GM21381 (cell line): ENCODE measurements at regions not wholly inside any gene's neighbourhood (a gene's known extent, or its start where the extent isn't known, plus 50 kb on each side); places are given as distances from the start of the nearest gene placed in this dataset.

Source experiments
- ATAC-seq: cut with Tn5 transposase; IDR thresholded peaks from one replicate; pipeline ENCODE4 v1.9.1; 2021; ENCODE audit warnings: mild to moderate bottlenecking, moderate library complexity; ENCODE audit not compliant: unreplicated experiment

DNA sequence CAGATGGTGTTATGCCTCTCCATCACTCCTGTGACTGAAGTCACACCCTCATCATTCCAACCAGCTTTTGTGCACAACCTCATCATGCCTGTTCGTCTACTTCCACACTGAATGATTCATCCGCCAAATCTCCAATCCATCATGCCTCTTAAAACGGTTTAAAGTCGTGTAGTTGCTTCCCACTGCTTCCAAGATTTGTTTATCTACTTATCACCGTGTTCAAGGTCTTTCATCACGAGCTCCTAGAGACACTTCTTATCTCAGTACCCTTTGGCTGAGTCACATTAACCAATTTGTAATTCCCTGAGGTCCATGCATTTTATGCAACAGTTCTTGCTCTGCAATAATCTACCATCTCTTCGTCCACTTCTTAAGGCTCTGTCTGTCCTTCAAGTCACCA lies 592.3 kb upstream of the ID2 start:
- no peak for ATAC-seq

DNA sequence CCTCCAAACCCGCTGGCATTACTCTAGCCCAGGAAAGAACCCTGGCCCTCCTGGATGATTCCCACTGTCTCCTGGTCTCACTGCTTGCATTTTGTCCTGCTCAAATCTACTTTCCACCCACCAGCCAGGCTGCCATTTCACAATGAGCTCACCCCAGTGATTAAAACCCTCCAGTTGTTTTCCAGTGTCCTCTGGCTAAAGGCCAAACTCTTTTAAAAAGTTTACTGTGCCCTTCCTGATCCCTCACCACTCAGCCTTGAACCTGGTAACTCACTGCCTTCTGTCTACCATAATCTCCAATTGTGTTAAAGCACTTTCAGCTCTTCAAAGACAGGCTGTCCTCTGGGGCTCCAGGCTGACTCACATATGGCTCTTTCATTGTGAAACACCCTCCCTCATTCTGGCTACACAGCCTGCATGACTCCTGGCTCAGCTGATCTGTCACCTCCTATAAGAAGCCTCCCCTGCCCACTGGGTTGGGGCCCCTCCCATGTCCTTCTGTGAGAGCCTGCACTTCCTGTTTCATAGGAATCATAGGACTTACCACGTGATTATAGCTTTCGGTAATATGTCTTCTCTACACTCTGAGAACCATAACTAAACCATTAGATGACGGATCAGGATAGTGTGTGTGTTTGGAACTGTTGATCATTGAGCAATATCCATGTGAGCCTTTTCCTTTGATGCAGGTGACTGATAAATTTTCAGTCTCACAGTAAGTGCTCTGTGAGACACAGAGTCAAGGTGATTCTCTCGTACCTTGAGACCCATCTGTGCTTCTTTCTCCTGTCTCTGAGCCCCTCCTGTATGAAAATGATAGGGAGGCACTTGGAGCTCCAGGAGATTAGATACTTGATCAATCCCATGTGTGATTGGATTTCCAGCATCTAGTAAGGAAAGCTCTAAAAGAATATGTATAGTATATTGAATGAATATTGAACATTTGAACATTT lies 590.8 kb upstream of the ID2 start:
- peak; percentile 71 for ATAC-seq

DNA sequence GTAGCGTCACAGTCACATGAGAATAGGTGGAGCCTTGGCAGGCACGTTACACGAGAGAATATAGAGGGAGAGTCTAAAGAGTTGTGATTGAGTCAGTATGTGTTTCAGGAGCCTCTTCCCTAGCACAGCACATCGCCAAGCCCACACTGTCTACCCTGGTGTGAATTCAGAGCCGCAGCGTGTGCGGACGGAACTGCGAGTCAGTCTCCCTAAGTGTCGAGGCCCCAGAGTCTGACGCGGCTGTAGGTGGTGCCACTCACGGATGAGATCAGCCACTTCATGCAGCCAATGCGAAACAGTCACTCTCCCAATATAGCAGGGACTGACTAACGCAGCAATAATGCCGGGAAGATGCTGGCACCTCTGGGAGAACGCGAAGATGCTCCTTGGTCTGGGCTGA lies 587.3 kb upstream of the ID2 start:
- no peak for ATAC-seq

DNA sequence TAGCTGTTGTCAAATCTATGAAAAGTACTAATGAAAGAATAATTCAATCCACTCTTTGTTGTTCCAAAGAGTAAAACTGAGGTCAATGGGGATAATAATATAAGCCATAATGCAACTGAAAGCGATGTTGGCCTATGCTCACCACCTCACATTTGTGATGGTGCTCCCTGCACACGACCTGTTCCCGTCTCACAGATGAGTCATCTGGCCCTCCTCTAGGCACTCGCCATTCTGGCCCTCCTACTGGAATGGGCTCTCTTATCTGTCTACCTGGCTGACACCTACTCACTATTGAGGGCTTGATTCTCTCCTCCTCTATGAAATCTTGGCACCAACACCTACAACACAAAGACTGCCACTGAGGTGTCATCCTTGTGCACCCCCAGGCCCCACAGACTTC lies 585.9 kb upstream of the ID2 start:
- no peak for ATAC-seq

DNA sequence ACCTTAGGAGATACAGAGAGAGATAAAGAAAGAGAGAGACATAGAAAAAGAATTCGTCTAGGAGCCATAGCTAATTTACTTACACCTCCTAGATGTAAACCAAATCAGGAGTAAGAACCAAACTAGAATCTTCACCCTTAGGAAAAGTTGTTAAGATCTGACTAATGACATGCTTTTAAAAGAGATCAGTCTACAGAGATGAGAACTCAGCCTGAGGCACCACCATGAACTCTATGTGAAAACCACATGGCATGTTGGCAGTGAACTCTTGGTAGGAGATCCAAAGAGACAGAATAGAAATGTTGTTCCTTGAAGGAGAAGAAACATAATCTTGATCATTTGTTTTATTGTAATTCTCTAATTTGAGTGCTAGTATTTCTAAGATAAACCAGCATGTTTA lies 585.4 kb upstream of the ID2 start:
- no peak for ATAC-seq

DNA sequence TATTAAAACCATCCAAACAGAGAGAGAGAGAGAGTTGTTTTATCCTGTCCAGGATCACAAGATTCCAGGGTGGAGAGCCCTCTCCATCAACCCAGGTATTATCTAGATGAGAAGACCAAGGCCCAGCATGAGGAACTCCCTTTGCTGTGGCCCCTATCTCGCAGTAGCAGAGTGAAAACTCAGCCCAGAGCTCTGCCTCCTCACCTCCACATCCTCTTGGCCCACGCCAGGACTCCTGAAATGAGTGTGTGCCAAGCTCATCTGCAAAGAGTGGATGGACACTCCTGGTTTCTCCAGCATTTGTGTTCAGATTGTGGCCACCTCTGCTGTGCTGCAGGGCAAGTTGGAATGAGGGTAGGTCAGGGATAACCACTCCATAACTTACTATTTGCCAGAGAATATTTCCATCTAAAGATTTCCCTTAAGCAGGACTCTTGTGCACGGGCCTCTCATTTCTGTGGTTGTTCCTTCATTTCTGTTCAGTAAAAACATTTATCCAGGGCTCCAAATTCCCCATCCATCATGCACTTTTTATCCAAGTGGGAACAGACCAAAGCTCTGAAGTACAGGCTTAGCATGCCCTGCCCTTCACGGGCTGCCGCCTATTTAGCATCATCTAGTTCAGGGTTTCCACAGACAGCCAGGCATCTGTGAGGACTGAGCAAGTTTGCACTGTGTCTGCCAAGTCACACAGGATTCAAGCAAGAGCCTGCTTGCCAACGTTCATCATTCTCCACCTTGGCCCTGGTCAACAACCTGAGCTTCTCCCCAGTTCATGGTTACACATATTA lies 583.2 kb upstream of the ID2 start:
- no peak for ATAC-seq

DNA sequence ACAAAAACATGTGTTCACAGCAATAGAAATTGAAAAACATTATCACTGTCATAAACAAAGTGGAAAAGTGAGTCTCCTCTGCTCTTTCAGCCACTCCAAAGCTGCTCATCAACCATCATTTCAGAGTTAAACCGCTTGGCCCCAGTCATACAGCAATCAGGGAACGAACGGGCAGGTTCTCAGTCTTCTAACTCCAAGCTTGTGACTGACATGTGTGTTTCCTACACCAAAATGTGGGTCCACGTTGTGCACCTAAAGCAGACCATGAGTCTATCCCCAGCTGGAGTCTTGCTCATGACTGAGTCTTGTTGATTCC lies 582.6 kb upstream of the ID2 start:
- ATAC-seq = no peak

DNA sequence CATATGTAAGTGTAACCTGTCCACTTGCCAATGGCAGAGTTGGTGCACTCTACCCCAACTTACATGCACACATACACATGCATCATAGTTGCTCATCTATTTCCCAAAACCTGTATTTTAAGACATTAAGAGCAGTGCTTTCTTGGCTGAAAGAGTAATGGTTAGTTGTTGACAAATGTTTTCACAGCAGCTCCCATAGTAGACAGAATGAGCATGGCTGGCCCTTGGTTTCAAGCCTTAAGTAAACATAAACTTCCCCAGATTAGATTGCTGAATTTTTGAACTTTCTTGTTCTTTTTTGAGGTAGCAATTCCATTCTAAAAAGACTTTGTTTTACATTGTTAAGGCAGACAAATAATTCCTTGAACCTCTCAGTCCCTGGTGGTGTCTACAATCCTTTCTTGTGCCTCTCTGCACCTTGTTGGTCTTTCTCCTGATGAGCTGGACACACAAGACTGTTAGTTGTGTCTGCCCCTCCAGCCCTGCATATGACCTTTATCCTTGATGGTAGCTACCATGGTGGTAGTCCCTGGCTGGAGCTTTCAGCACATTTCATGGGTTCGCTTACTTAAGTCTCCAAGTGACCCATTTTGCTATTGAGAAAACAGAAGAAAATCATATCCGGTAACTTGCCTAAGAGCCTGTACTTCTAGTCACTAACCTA lies 580.1 kb upstream of the ID2 start:
- no peak for ATAC-seq

DNA sequence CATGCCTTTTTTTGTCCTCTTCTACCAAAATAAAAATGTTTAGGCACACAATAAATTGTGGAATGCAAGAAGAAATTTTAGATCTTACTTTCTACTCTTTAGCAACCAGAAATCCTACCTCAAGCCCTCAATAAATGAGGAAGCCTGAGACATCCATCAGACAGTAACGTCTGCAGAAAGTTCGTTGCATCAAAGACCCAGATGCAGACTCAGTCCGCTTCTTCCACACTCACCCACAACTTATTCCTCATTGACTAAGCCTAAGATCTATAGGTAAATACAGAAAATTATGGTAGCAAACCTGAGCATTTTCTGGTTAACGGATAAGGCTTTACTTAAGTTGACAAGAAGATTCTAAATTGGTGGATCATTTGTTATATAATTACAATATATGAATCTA lies 579.4 kb upstream of the ID2 start:
- no peak for ATAC-seq

DNA sequence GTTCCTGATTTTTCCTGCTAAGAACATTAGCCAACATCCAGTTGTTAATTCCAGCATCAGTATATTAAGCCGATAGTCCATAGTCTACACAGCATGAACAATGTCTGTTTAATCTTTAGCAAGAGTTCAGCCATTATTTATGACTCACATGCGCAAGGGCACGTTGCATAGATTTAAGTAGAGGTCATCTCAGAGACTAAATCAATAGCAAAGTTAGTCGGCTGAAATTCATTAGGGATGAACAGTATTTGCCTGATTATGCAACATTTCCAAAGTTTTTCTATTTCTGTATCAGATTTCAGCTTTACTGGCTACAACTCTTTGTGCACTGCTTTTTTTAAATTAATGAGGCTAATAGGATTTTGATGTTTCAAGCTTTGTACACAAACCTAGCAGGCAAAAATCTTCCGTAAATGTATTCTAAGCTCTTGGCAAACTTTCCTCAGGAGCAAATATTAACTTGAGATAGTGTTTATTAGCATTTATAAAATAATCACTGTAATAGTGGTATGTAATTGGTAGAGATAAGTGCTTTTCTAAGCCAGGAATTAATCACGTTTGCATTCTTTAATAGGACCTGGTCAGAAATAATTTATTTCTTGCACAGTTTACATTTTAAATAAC lies 578.7 kb upstream of the ID2 start:
- ATAC-seq = no peak

DNA sequence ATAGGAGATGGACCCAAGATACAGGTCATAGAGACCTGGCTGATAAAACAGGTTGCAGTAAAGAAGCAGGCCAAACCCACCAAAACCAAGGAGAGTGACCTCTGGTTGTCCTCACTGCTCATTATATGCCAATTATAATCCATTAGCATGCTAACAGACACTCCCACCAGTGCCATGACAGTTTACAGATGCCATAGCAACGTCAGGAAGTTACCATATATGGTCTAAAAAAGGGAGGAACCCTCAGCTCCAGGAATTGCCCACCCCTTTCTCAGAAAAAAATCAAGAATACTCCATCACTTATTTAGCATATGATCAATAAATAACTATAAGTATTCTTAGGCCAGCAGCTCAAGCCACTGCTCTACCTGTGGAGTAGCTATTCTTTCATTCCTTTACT lies 574.7 kb upstream of the ID2 start:
- no peak for ATAC-seq

DNA sequence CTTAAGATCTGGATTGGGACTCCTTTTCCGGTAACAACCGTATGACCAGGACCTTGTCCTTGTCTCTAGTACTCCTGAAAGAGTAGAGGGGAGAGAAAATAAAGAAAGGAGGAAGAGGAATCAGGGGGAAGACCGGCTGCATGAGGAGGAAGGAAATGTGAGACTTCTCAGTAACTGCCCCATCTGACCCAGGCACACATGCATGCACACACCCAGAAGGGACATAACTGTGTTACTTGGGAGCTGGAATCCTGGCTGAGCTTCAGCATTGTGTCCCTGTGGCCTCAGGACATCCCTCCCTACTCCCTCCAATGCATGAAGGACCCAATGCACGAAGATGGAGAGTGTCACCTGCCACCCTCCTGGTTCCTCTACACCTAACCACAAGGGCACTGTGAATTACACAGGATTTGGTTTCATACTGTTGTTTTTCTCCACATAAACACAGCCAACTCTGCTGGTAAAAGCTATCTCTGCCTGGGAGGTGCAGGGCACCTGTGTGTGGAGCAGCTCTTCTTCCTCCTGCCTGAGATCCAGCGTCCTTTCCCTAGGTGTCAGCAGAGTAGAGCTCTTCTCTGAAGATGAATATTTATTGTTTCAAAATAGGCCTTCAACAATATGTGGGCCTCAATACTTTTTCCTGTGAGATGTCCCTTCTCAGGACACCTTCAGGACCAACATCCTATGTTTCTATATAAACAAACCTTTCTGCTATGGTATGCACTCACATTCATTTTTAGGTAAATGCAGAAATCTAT lies 574.1 kb upstream of the ID2 start:
- no peak for ATAC-seq

DNA sequence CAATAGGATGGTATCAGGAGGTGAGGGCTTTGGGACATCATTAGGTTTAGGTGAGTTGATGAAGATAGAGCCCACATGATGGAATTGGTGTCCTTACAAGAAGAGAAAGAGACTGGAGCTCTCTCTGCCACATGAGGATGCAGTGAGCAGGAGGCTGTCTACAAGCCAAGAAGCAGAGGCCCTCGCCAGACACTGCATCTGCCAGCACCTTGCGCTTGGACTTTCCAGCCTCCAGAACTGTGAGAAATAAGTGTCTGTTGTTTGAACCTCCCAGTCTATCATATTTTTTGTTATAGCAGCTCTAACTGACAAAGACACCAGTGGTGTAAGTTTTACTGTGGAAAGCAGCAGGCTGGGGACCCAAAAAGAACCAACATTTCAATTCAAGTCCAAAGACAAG lies 571.1 kb upstream of the ID2 start:
- ATAC-seq = no peak

DNA sequence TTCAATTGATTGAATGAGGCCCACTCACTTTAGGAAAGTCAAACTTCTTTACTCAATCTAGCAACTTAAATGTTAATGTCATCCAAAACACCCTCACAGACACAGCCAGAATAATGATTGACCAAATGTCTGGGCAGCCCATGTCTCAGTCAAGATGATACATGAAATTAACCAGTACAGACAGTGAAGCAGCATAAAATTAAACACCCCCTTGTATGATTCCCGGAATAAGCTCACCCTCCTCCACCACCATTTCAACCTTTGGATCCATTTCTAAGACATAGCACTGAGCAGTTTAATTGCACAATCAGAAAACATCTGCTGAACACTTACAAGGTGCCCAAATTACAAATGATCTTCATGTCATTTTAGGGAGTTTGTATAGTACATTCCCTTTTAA lies 570.7 kb upstream of the ID2 start:
- ATAC-seq = no peak

DNA sequence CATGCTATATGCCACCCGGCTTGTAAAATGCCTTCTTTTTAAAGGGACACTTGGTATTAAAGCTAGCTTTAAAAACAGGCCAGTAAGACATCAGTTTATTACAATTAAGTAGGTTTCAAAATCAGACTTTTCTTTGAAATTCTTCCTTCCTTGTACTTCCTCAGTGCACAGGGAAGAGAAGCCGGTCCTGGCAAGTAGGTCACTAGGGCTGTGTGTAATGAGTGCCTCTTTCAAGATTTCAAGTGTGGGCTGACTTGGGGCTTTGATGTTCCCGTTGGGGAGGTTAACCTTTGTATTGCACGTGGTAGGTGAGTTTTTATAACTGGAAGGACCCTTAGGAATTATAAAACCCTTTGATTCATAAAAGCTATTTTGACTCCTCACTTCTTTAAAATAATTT lies 566.4 kb upstream of the ID2 start:
- ATAC-seq = no peak

DNA sequence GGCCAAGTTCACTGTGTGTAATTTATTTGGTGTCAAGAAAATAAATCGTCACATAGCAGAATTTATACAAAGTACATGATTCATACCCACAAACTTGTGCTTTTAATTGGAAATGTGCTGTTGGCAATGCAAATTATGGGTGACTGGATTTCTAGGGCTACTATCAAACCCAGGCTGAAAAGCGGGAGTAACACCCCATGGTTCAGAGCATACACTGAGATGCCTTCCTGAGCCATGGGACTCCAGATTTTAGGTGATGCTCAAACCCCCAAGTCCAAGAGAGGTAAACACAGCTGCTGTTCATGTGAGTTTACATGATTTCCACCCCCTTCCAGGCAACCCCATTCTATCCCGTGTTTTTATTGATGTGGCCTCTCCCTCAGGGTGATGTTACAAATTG lies 565.9 kb upstream of the ID2 start:
- ATAC-seq = no peak

DNA sequence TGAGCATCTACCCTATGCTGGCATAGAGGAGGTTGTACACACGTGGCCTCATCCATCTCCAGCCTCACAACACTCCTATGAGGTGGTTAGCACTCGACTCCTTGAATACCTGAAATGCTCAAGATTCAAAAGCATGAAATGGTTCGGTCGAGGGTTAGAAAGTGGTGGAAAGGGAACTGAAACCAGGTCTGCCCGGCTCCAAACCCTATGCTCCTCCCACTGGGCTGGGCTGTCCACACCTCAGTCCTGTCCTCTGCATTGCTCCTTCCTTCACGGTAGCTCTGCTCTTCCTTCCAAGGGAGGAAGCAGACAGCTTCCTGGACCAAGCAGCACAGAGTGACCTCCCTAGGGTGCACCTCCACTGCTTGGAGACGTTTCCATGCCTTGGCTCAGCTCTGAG lies 565.2 kb upstream of the ID2 start:
- ATAC-seq = peak; percentile 99

DNA sequence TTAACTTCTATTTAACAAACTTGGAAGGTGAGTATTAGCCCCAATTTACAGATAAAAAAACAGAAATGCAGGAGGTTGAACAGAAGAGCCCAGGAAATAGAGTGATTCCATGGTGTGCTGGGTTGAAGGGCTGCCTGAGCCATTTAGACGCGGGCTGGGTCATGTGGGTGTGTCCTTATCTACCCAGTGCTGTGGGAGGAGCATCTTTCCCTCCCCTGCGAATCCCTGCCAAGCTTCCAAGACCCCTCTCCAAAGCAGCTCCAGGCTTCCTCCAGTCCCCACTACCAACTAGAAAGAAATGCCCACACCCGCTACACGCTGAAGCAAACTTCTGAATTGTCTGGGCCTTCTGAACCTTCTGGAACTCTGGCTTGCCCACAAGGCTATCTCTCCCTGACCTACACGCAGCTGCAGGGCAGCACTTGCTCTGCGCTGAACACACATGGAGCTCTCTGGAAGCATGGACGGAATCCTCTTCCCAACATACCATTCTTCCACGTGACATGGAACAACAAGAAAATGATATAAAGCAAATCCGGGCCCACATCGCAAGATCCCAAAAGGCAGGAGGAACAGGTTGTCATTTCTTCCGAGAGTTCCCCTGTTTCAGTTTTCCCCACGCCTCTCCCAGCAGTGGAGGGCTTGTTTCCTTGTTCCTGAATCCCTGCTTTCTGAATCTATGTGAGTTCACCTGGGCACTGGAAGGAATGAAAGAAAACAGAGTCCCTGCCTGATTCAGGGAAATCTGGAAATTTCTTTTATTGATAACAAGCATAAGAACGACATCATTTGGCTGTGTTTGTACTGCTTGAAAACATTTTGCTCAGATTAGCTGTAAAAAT lies 562.7 kb upstream of the ID2 start:
- ATAC-seq = no peak

DNA sequence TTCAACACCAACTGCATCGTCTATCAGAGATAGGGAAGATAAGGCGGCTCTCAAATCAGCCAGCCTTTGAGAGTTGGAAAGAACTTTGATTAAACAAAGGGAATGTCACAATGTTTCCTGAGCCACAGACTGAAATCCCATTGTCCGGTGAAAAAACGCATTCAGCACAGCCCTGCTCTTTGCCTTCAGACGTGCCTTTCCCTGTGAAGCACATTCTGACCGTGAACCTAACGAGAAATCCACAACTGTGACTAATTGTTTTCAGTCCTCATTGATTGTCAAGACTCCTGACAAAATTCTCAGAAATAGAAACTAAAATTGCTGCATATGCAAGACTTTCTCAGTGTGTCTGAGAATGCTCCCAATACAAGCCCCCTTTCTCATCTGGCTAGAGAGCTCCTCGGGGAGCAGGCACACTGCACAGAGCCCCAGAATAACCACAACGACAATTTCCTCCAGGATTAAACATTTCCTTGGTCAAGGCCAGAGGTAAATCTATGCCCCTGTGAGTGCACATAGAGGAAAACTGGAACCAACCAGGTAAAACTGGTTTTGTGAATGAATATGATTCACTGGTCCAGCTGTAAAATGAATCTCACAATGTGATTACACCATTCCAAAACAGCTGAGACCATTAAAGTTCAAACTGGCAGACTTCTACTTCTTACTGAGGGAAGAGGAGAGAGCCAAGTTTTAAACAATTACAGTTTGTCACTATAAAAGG lies 561.9 kb upstream of the ID2 start:
- no peak for ATAC-seq
